ENCODE measurements at regions not wholly inside any gene's neighbourhood (a gene's known extent, or its start where the extent isn't known, plus 50 kb on each side); places are given as distances from the start of the nearest gene placed in this dataset.

DNA sequence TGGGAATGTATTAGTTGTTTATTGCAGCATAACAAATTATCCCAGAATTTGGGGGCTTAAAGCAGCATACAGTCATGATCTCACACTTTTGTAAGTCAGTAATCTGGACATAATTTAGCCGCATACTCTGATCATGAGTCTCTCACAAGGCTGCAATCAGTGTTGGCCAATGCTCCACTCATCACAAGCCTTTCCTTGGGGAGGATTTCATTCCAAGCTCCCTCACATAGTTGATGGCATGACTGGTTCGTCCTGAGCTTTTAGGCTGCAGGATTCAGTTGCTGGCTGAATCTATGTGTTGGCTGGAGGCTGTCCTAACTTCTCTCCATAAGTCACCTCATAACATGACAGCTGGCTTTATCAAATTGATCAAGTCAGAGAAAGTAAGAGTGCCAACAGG lies 1568.6 kb upstream of the PCDH7 start:
- TF ChIP-seq, protein P1, sequence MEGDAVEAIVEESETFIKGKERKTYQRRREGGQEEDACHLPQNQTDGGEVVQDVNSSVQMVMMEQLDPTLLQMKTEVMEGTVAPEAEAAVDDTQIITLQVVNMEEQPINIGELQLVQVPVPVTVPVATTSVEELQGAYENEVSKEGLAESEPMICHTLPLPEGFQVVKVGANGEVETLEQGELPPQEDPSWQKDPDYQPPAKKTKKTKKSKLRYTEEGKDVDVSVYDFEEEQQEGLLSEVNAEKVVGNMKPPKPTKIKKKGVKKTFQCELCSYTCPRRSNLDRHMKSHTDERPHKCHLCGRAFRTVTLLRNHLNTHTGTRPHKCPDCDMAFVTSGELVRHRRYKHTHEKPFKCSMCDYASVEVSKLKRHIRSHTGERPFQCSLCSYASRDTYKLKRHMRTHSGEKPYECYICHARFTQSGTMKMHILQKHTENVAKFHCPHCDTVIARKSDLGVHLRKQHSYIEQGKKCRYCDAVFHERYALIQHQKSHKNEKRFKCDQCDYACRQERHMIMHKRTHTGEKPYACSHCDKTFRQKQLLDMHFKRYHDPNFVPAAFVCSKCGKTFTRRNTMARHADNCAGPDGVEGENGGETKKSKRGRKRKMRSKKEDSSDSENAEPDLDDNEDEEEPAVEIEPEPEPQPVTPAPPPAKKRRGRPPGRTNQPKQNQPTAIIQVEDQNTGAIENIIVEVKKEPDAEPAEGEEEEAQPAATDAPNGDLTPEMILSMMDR (IDR thresholded peaks at IDR 0.05), result no peak
- no peak for TF ChIP-seq ZFX (IDR thresholded peaks at IDR 0.05; ENCODE audit: borderline replicate concordance)
- H3K27ac ChIP-seq, result no peak overlapping the region

DNA sequence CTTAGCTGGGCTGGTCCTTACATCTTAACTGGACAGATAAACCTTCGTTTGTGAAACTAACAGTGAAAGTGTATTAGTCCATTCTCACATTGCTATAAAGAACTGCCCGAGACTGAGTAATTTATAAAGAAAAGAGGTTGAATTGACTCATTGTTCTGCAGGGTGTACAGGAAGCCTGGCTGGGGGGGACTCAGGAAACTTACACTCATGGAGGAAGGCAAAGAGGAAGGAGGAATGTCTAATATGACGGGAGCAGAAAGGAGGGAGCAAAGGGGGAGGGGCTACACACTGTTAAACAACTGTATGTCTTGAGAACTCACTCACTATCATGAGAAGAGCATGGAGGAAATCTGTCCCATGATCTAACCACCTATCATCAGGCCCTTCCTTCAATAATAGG lies 1566.5 kb upstream of the PCDH7 start:
- H3K27ac ChIP-seq, result no peak overlapping the region
- no peak for TF ChIP-seq ZFX (IDR thresholded peaks at IDR 0.05; ENCODE audit: borderline replicate concordance)
- TF ChIP-seq, protein P1 (IDR thresholded peaks at IDR 0.05), result no peak

DNA sequence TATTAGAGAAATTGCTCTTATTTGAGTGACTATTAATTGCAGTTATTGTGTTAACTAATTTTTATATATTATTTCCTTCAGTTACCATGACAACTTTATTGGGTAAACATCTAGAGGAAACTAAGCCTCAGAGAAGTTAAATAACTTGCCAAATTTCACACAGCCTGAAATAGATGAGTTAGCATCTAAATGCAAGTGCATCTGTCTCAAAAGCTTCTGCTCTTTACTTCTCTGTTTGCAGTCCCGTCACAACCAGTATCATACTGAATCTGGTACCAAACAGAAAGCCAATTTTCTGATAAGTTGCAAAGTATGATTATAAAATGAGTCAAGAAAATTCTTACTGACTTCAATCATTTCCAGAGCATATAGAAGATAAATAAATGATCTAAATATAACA lies 1544.9 kb upstream of the PCDH7 start:
- TF ChIP-seq ZFX (IDR thresholded peaks at IDR 0.05; ENCODE audit: borderline replicate concordance), result no peak
- TF ChIP-seq, protein P1 (IDR thresholded peaks at IDR 0.05), result no peak
- no peak overlapping the region for H3K27ac ChIP-seq

DNA sequence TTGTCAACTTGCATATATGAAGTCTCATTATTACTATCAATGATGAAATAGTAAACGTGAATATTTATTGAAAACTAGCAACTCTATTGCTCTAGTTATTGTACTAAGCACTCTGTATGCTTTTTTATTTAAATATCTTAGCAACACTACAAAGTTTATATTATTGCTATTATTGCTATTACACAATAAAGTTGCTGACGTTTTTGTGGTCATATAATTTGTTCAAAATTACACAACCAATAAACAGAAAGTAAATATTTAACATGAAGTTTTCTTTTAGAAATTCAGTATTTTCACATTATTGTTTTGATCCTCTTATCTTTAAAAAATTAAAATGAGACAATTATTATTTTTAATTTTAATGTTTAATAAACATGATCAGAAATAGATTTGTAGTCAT lies 1521.1 kb upstream of the PCDH7 start:
- no peak overlapping the region for H3K27ac ChIP-seq
- no peak for TF ChIP-seq ZFX (IDR thresholded peaks at IDR 0.05; ENCODE audit: borderline replicate concordance)
- TF ChIP-seq, protein P1 (IDR thresholded peaks at IDR 0.05), result no peak

DNA sequence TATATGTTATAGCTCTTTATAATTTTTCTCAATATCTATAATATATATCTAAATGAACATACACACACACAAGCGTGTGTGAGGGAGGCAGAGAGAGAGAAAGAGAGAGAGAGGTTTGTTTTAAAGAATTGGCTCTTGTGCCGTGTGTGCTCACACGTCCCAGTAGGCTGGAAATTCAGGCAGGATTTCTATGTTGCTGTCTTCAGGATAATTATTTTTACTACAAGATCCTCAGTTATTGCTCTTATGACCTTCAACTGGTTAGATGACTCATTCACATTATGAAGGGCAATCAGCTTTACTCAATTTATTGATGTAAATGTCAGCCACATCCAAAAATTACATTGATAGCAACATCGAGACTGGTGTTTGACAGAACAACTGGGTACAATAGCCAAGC lies 1520.7 kb upstream of the PCDH7 start:
- no peak for TF ChIP-seq ZFX (IDR thresholded peaks at IDR 0.05; ENCODE audit: borderline replicate concordance)
- TF ChIP-seq, protein P1 (IDR thresholded peaks at IDR 0.05), result no peak
- H3K27ac ChIP-seq, result no peak overlapping the region

DNA sequence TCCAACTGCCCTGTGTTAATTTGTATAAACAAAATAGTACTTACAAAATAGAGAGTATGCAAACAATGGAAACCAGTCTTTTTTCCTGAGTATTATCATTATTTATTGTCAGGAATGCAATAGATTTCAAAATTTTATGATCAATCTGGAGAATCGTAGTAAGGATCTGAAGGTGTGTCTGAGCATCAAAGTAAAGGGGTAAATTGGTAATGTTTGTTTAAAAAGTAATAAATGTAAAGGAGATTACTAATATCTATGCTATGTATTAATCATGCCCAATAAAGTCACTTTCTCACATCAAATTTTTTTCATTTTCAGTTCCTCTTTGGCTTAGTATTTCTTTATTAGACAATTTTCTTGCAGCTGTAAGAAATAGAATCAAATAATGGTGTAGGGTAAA lies 1507.1 kb upstream of the PCDH7 start:
- no peak for TF ChIP-seq ZFX (IDR thresholded peaks at IDR 0.05; ENCODE audit: borderline replicate concordance)
- TF ChIP-seq, protein P1 (IDR thresholded peaks at IDR 0.05), result no peak
- no peak overlapping the region for H3K27ac ChIP-seq

DNA sequence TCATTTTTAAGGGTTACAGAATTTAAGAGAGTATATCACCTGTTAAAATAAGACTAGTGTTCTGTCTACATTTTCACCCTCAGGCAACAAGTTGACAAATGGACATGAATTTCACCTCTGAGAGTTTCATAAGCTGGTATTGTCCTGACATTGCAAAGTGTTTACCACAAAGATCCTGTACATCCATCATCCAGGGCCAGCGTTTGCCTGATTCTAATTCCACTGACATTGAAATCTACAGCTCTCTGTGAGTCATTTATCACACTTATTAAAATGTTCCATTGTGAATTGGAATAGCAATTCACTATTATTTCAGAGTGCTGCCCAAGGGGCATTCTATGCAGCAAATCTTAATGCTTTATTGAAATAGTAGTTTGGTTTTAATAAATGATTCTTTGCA lies 1499.4 kb upstream of the PCDH7 start:
- TF ChIP-seq, protein P1 (IDR thresholded peaks at IDR 0.05), result no peak
- TF ChIP-seq ZFX (IDR thresholded peaks at IDR 0.05; ENCODE audit: borderline replicate concordance), result no peak

More for the DNA sequence above, 1499.4 kb upstream of the PCDH7 start:
- H3K27ac ChIP-seq, result no peak overlapping the region
